GM18873 (cell line): ENCODE measurements at regions not wholly inside any gene's neighbourhood (a gene's known extent, or its start where the extent isn't known, plus 50 kb on each side); places are given as distances from the start of the nearest gene placed in this dataset.

Experiments used
- ATAC-seq: cut with Tn5 transposase; IDR thresholded peaks from one replicate; pipeline ENCODE4 v1.9.1; 2021; ENCODE audit warnings: mild to moderate bottlenecking, moderate library complexity, moderate number of reproducible peaks; ENCODE audit not compliant: unreplicated experiment, low FRiP score

- ATAC-seq: no peak
Measured at GRCh38 chr3:25294169-25294805, 133.8 kb upstream of the RARB start.

- ATAC-seq: no peak
Measured at GRCh38 chr3:25297667-25298585, 130.1 kb upstream of the RARB start.

GRCh38 chr3:25300141-25300540 is 127.9 kb upstream of the RARB start:
- no peak for ATAC-seq

GRCh38 chr3:25304916-25305315 is 123.1 kb upstream of the RARB start:
- no peak for ATAC-seq

GRCh38 chr3:25306066-25306465 is 122.0 kb upstream of the RARB start:
- no peak for ATAC-seq

- ATAC-seq: no peak
Measured at GRCh38 chr3:25306705-25307104, 121.4 kb upstream of the RARB start.

GRCh38 chr3:25313286-25313685 is 114.8 kb upstream of the RARB start:
- no peak for ATAC-seq

- ATAC-seq: no peak
Measured at GRCh38 chr3:25324954-25325655, 103.0 kb upstream of the RARB start.

- ATAC-seq: no peak
Measured at GRCh38 chr3:25335356-25335755, 92.7 kb upstream of the RARB start.

- ATAC-seq: no peak
Measured at GRCh38 chr3:25338158-25338725, 89.8 kb upstream of the RARB start.

GRCh38 chr3:25339225-25339624 is 88.8 kb upstream of the RARB start:
- no peak for ATAC-seq

GRCh38 chr3:25344670-25345069 is 83.4 kb upstream of the RARB start:
- ATAC-seq: no peak

GRCh38 chr3:25349095-25349494 is 79.0 kb upstream of the RARB start:
- ATAC-seq: no peak

- no peak for ATAC-seq
Measured at GRCh38 chr3:25349828-25350724, 78.0 kb upstream of the RARB start.

- ATAC-seq: no peak
Measured at GRCh38 chr3:25350725-25351114, 77.3 kb upstream of the RARB start.

- ATAC-seq: no peak
Measured at GRCh38 chr3:25354071-25354470, 74.0 kb upstream of the RARB start.

GRCh38 chr3:25355034-25355885 is 72.8 kb upstream of the RARB start:
- no peak for ATAC-seq

- no peak for ATAC-seq
Measured at GRCh38 chr3:25355998-25356397, 72.1 kb upstream of the RARB start.

GRCh38 chr3:25362118-25362517 is 65.9 kb upstream of the RARB start:
- ATAC-seq: no peak
